ENCODE measurements at regions not wholly inside any gene's neighbourhood (a gene's known extent, or its start where the extent isn't known, plus 50 kb on each side); places are given as distances from the start of the nearest gene placed in this dataset.
"Not testable (repeated sequence)": the region's sequence is repeated elsewhere in the genome, so short reads cannot be mapped to it uniquely, and the experiment has no call there.

- Histone ChIP-seq H3K27me3 (no peaks in the 10 kb centered on the region), H3K9me3 (no peaks in the 10 kb centered on the region), H3K4me1 (no peaks in the 10 kb centered on the region), H3K27ac (no peak overlapping the region), H3K36me3 (no peaks in the 10 kb centered on the region), H3K4me3 (no peak overlapping the region)
- DNase-seq = no peak
- TF ChIP-seq CTCF (IDR thresholded peaks at IDR 0.05) (no peak), POLR2A (IDR thresholded peaks at IDR 0.05) (no peak)
Measured at GRCh38 chr6:138667408-138667807, 106.2 kb upstream of the CCDC28A start.

- TF ChIP-seq POLR2A (IDR thresholded peaks at IDR 0.05) = no peak
- TF ChIP-seq CTCF (IDR thresholded peaks at IDR 0.05) = no peak
- Histone ChIP-seq H3K36me3 (no peaks in the 10 kb centered on the region), H3K4me1 (no peaks in the 10 kb centered on the region), H3K4me3 (no peak overlapping the region), H3K27ac (no peak overlapping the region), H3K9me3 (no peaks in the 10 kb centered on the region), H3K27me3 (no peaks in the 10 kb centered on the region)
- DNase-seq = no peak
Measured at GRCh38 chr6:138671351-138671750, 102.2 kb upstream of the CCDC28A start.

DNA sequence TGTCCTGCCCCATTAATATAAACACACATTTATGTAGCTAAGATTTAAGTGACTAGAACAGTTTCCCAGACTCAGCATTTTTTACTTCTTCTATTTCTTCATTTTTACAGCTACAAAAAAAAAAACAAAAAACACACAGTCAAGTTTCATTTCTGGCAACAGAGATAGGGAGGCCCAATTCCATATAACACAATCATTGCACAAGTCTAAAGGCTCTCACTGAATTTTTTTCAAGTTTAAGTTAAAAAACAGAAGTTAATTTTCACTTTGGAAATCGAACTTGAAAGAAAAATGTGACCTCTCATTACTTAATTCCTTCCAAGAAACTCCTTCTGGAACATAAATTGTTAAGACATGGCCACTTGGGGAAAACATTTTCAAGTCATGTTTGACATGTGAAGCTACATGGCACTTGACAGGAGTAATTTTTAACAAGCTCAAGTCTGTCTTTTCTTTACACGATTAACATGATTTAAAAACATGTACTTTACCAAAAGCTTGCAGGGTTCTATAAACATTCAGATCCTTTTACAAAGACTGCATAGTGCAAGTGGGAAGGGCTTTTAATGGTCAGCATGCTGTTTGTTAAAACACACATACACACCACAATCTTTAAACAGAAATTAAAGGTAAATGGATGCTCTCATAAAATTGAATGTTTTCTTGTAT, 100.1 kb upstream of the CCDC28A start:
- Histone ChIP-seq H3K27me3 (no peaks in the 10 kb centered on the region), H3K4me1 (no peaks in the 10 kb centered on the region), H3K9me3 (no peaks in the 10 kb centered on the region), H3K36me3 (no peaks in the 10 kb centered on the region), H3K27ac (no peak overlapping the region), H3K4me3 (no peak overlapping the region)
- TF ChIP-seq POLR2A (IDR thresholded peaks at IDR 0.05) (no peak), CTCF (IDR thresholded peaks at IDR 0.05) (no peak)
- DNase-seq = no peak

DNA sequence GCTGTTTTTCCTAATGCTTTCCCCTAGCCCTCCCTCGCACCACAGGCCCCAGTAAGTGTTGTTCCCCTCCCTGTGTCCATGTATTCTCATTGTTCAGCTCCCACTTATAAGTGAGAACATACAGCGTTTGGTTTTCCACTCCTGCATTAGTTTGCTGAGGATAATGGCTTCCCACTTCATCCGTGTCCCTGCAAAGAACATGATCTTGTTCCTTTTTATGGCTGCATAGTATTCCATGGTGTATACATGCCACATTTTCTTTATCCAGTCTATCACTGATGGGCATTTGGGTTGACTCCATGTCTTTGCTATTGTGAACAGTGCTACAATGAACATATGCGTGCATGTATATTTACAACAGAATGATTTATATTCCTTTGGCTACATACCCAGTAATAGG, 99.1 kb upstream of the CCDC28A start:
- not testable (repeated sequence) for H3K27ac ChIP-seq, H3K4me3 ChIP-seq, DNase-seq, H3K36me3 ChIP-seq, H3K27me3 ChIP-seq, H3K9me3 ChIP-seq, H3K4me1 ChIP-seq

GRCh38 chr6:138677538-138677937, 96.0 kb upstream of the CCDC28A start:
- no peak overlapping the region for H3K27ac ChIP-seq
- DNase-seq = no peak
- TF ChIP-seq CTCF (IDR thresholded peaks at IDR 0.05) (no peak), POLR2A (IDR thresholded peaks at IDR 0.05) (no peak)
- no peaks in the 10 kb centered on the region for H3K36me3 ChIP-seq
- no peaks in the 10 kb centered on the region for H3K4me1 ChIP-seq
- H3K9me3 ChIP-seq = no peaks in the 10 kb centered on the region
- no peak overlapping the region for H3K4me3 ChIP-seq
- H3K27me3 ChIP-seq = no peaks in the 10 kb centered on the region

DNA sequence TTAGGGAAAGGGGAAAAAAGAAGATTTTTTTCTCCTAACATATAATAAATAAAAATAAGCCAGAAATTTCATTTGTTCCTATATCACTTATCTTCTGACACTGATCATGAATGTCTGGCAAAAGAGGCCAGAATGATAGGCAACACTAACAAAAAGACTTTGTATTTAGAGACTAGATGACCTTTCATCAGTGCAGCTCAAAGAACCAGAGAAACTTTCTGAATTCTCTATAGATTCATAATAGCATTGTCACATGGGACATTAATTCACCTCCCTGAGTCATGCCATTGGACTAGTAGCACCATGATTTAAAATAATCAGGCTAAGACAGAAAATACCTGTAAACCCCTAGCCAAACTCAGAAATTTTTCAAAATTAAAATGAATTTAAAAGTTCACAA, 95.4 kb upstream of the CCDC28A start:
- H3K27me3 ChIP-seq = no peaks in the 10 kb centered on the region
- no peaks in the 10 kb centered on the region for H3K4me1 ChIP-seq
- DNase-seq = no peak
- no peaks in the 10 kb centered on the region for H3K36me3 ChIP-seq
- H3K4me3 ChIP-seq = no peak overlapping the region
- no peaks in the 10 kb centered on the region for H3K9me3 ChIP-seq
- H3K27ac ChIP-seq = no peak overlapping the region
- TF ChIP-seq POLR2A (IDR thresholded peaks at IDR 0.05) (no peak), CTCF (IDR thresholded peaks at IDR 0.05) (no peak)
